Amygdala (tissue), 56 donors: ENCODE measurements at regions not wholly inside any gene's neighbourhood (a gene's known extent, or its start where the extent isn't known, plus 50 kb on each side); places are given as distances from the start of the nearest gene placed in this dataset.

Experiments
- DNase-seq, 56 donors: peaks; one replicate each; lab custom pipeline; 2025; lab: John Stamatoyannopoulos, UW

GRCh38 chr18:62665188-62665587 lies 50.2 kb upstream of the PHLPP1 start:
- no peak for DNase-seq
